ENCODE measurements at regions not wholly inside any gene's neighbourhood (a gene's known extent, or its start where the extent isn't known, plus 50 kb on each side); places are given as distances from the start of the nearest gene placed in this dataset.

DNA sequence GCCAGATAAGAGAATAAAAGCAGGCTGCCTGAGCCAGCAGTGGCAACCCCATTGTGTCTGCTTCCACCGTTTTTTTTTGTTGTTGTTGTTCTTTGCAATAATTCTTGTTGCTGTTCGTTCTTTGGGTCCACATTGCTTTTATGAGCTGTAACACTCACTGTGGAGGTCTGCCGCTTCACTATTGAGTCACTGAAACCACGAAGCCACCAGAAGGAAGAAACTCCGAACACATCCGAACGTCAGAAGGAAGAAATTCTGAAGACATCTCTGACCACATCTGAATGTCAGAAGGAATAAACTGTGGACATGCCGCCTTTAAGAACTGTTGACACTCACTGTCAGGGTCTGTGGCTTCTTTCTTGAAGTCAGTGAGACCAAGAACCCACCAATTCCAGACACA is 110.5 kb downstream of the PCDH18 start:
- H3K4me1 ChIP-seq (ENCODE audit: control insufficient read depth, extremely low read depth, insufficient read depth, low read length) = no peaks in the 10 kb centered on the region
- no peak overlapping the region for H3K9ac ChIP-seq (ENCODE audit: insufficient read depth, low read length)
- H2AFZ ChIP-seq (ENCODE audit: low read length) = no peak overlapping the region
- no peaks in the 10 kb centered on the region for H4K20me1 ChIP-seq (ENCODE audit: control insufficient read depth, extremely low read depth, insufficient read depth, low read length)
- TF ChIP-seq EZH2 (IDR thresholded peaks at IDR 0.05; ENCODE audit: low read length, missing control alignments) (no peak), CTCF (conservative IDR thresholded peaks at IDR 0.05 in 1 of 2, IDR thresholded peaks at IDR 0.05 in 1 of 2; ENCODE audit: low read depth in 1 of 2, low read length in 2 of 2) (no peak)
- no peaks in the 10 kb centered on the region for H3K36me3 ChIP-seq (ENCODE audit: control insufficient read depth, insufficient read depth, low read length)
- no peaks in the 10 kb centered on the region for H3K79me2 ChIP-seq (ENCODE audit: control insufficient read depth, insufficient read depth, low read length)
- no peaks in the 10 kb centered on the region for H3K9me3 ChIP-seq (ENCODE audit: control insufficient read depth, insufficient read depth, low read depth, low read length)
- no peak overlapping the region for H3K4me3 ChIP-seq (replicated peaks in 1 of 4; ENCODE audit: control extremely low read depth in 1 of 4, insufficient read depth in 1 of 4, low read depth in 3 of 4, low read length in 4 of 4)
- H3K4me2 ChIP-seq (ENCODE audit: extremely low read depth, insufficient read depth, low read length) = no peak overlapping the region
- peak; percentile 9 to 50 for DNase-seq (ENCODE audit: low read depth in 2 of 2)
- no peaks in the 10 kb centered on the region for H3K27me3 ChIP-seq (ENCODE audit: control insufficient read depth, insufficient read depth, low read length)
- no peak overlapping the region for H3K27ac ChIP-seq (ENCODE audit: insufficient read depth, low read length)

- no peaks in the 10 kb centered on the region for H3K27me3 ChIP-seq (ENCODE audit: control insufficient read depth, insufficient read depth, low read length)
- no peaks in the 10 kb centered on the region for H3K4me1 ChIP-seq (ENCODE audit: control insufficient read depth, extremely low read depth, insufficient read depth, low read length)
- H4K20me1 ChIP-seq (ENCODE audit: control insufficient read depth, extremely low read depth, insufficient read depth, low read length) = no peaks in the 10 kb centered on the region
- H3K4me2 ChIP-seq (ENCODE audit: extremely low read depth, insufficient read depth, low read length) = no peak overlapping the region
- TF ChIP-seq EZH2 (IDR thresholded peaks at IDR 0.05; ENCODE audit: low read length, missing control alignments) = no peak
- TF ChIP-seq CTCF (conservative IDR thresholded peaks at IDR 0.05 in 1 of 2, IDR thresholded peaks at IDR 0.05 in 1 of 2; ENCODE audit: low read depth in 1 of 2, low read length in 2 of 2) = no peak
- no peaks in the 10 kb centered on the region for H3K36me3 ChIP-seq (ENCODE audit: control insufficient read depth, insufficient read depth, low read length)
- no peaks in the 10 kb centered on the region for H3K9me3 ChIP-seq (ENCODE audit: control insufficient read depth, insufficient read depth, low read depth, low read length)
- no peak overlapping the region for H3K4me3 ChIP-seq (replicated peaks in 1 of 4; ENCODE audit: control extremely low read depth in 1 of 4, insufficient read depth in 1 of 4, low read depth in 3 of 4, low read length in 4 of 4)
- no peak overlapping the region for H3K27ac ChIP-seq (ENCODE audit: insufficient read depth, low read length)
- no peak overlapping the region for H3K9ac ChIP-seq (ENCODE audit: insufficient read depth, low read length)
- no peak for DNase-seq (ENCODE audit: low read depth in 2 of 2)
- no peaks in the 10 kb centered on the region for H3K79me2 ChIP-seq (ENCODE audit: control insufficient read depth, insufficient read depth, low read length)
- no peak overlapping the region for H2AFZ ChIP-seq (ENCODE audit: low read length)
Observed at GRCh38 chr4:137420901-137421396, 111.3 kb downstream of the PCDH18 start.

DNA sequence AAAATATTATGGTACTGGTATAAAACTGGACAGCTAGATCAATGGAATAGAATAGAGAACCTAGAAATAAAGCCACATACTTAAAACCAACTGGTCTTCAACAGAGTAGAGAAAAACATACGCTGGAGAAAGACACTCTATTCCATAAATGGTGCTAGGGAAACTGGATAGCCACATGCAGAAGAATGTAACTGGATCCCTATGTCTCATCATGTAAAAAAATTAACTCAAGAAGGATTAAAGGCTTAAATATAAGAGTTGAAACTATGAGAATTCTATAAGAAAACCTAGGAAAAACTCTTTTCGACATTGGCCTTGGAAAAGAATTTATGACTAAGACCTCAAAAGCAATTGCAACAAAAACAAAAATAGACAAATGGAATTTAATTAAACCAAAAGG is 114.6 kb downstream of the PCDH18 start:
- H3K9ac ChIP-seq (ENCODE audit: insufficient read depth, low read length) = no peak overlapping the region
- H4K20me1 ChIP-seq (ENCODE audit: control insufficient read depth, extremely low read depth, insufficient read depth, low read length) = no peaks in the 10 kb centered on the region
- no peaks in the 10 kb centered on the region for H3K79me2 ChIP-seq (ENCODE audit: control insufficient read depth, insufficient read depth, low read length)
- no peak overlapping the region for H3K4me3 ChIP-seq (replicated peaks in 1 of 4; ENCODE audit: control extremely low read depth in 1 of 4, insufficient read depth in 1 of 4, low read depth in 3 of 4, low read length in 4 of 4)
- H3K27me3 ChIP-seq (ENCODE audit: control insufficient read depth, insufficient read depth, low read length) = no peaks in the 10 kb centered on the region
- H3K9me3 ChIP-seq (ENCODE audit: control insufficient read depth, insufficient read depth, low read depth, low read length) = no peaks in the 10 kb centered on the region
- no peak overlapping the region for H2AFZ ChIP-seq (ENCODE audit: low read length)
- no peak overlapping the region for H3K27ac ChIP-seq (ENCODE audit: insufficient read depth, low read length)
- no peaks in the 10 kb centered on the region for H3K36me3 ChIP-seq (ENCODE audit: control insufficient read depth, insufficient read depth, low read length)
- TF ChIP-seq CTCF (conservative IDR thresholded peaks at IDR 0.05 in 1 of 2, IDR thresholded peaks at IDR 0.05 in 1 of 2; ENCODE audit: low read depth in 1 of 2, low read length in 2 of 2) = no peak
- TF ChIP-seq EZH2 (IDR thresholded peaks at IDR 0.05; ENCODE audit: low read length, missing control alignments) = no peak
- H3K4me1 ChIP-seq (ENCODE audit: control insufficient read depth, extremely low read depth, insufficient read depth, low read length) = no peaks in the 10 kb centered on the region
- no peak overlapping the region for H3K4me2 ChIP-seq (ENCODE audit: extremely low read depth, insufficient read depth, low read length)
- peak; percentile 20 to 50 for DNase-seq (ENCODE audit: low read depth in 2 of 2)

Data from fibroblast of lung (primary cell).